ENCODE measurements at regions not wholly inside any gene's neighbourhood (a gene's known extent, or its start where the extent isn't known, plus 50 kb on each side); places are given as distances from the start of the nearest gene placed in this dataset.
A peak's percentile ranks its signal among the peaks of the same experiment; 100 is the strongest.

GRCh38 chr11:128029219-128029722 is 558.1 kb downstream of the ETS1 start:
- no peaks in the 10 kb centered on the region for H3K27me3 Mint-ChIP-seq (ENCODE audit: low read depth, unreplicated experiment)
- FAIRE-seq (no peak), DNase-seq (ENCODE audit: low read depth) (no peak)
- Histone ChIP-seq H3K27ac (ENCODE audit: low read depth, low read length) (no peak overlapping the region), H3K79me2 (ENCODE audit: insufficient read depth, low read length) (no peaks in the 10 kb centered on the region), H3K4me2 (ENCODE audit: low read length) (no peak overlapping the region), H3K9me3 (ENCODE audit: insufficient read depth, low read depth, low read length) (no peaks in the 10 kb centered on the region), H3K27me3 (ENCODE audit: insufficient read depth, low read length) (no peaks in the 10 kb centered on the region), H3K36me3 (ENCODE audit: insufficient read depth, low read length) (no peaks in the 10 kb centered on the region), H2AFZ (ENCODE audit: low read depth, low read length) (no peak overlapping the region), H4K20me1 (ENCODE audit: insufficient read depth, low read length) (no peaks in the 10 kb centered on the region), H3K4me1 (ENCODE audit: insufficient read depth, low read length) (peaks cover 18% of the 10 kb centered on the region), H3K4me3 (ENCODE audit: insufficient read depth, low read depth, low read length) (no peak overlapping the region), H3K9ac (ENCODE audit: low read length) (no peak overlapping the region)
- no peak overlapping the region for H3K4me3 Mint-ChIP-seq (ENCODE audit: unreplicated experiment)
- H3K36me3 Mint-ChIP-seq (ENCODE audit: low read depth, unreplicated experiment), result no peaks in the 10 kb centered on the region
- H3K9me3 Mint-ChIP-seq (ENCODE audit: unreplicated experiment), result peaks cover 3% of the 10 kb centered on the region
- H3K4me1 Mint-ChIP-seq (ENCODE audit: low read depth, unreplicated experiment), result peaks cover 20% of the 10 kb centered on the region
- TF ChIP-seq, protein P1, sequence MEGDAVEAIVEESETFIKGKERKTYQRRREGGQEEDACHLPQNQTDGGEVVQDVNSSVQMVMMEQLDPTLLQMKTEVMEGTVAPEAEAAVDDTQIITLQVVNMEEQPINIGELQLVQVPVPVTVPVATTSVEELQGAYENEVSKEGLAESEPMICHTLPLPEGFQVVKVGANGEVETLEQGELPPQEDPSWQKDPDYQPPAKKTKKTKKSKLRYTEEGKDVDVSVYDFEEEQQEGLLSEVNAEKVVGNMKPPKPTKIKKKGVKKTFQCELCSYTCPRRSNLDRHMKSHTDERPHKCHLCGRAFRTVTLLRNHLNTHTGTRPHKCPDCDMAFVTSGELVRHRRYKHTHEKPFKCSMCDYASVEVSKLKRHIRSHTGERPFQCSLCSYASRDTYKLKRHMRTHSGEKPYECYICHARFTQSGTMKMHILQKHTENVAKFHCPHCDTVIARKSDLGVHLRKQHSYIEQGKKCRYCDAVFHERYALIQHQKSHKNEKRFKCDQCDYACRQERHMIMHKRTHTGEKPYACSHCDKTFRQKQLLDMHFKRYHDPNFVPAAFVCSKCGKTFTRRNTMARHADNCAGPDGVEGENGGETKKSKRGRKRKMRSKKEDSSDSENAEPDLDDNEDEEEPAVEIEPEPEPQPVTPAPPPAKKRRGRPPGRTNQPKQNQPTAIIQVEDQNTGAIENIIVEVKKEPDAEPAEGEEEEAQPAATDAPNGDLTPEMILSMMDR (IDR thresholded peaks at IDR 0.05; ENCODE audit: insufficient read depth, low read depth, low read length), result no peak
- no peak for TF ChIP-seq EZH2 (IDR thresholded peaks at IDR 0.05; ENCODE audit: insufficient read depth, low read length)
- no peak overlapping the region for H3K27ac Mint-ChIP-seq (ENCODE audit: unreplicated experiment)

DNA sequence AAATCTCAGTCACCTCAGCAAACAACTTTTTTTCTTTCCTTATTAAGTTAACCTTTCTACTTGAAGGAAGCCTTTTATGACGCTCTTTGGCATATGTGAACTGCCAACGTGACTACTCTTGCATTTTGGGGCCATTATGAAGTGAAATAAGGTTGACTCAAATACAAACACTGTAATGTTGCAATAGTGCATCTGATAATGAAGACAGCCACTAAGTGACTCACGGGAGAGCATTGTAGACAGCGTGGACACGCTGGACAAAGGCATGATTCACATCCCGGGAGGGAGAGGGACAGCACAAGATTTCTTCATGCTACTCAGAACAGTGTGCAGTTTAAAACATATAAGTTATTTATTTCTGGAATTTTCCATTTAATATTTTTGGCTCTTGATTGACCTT is 560.8 kb downstream of the ETS1 start:
- no peaks in the 10 kb centered on the region for H3K9me3 ChIP-seq (ENCODE audit: insufficient read depth, low read depth, low read length)
- no peaks in the 10 kb centered on the region for H3K27me3 ChIP-seq (ENCODE audit: insufficient read depth, low read length)
- peak overlapping the region; percentile 70 for H3K27ac ChIP-seq (ENCODE audit: low read depth, low read length)
- Mint-ChIP-seq H3K9me3 (ENCODE audit: unreplicated experiment) (peaks cover 3% of the 10 kb centered on the region), H3K4me1 (ENCODE audit: low read depth, unreplicated experiment) (peaks cover 23% of the 10 kb centered on the region), H3K36me3 (ENCODE audit: low read depth, unreplicated experiment) (no peaks in the 10 kb centered on the region), H3K4me3 (ENCODE audit: unreplicated experiment) (no peak overlapping the region), H3K27ac (ENCODE audit: unreplicated experiment) (peak overlapping the region; percentile 0), H3K27me3 (ENCODE audit: low read depth, unreplicated experiment) (no peaks in the 10 kb centered on the region)
- H3K4me2 ChIP-seq (ENCODE audit: low read length), result peak overlapping the region; percentile 42
- peak; percentile 96 for DNase-seq (ENCODE audit: low read depth)
- H4K20me1 ChIP-seq (ENCODE audit: insufficient read depth, low read length), result no peaks in the 10 kb centered on the region
- no peak overlapping the region for H3K9ac ChIP-seq (ENCODE audit: low read length)
- H2AFZ ChIP-seq (ENCODE audit: low read depth, low read length), result no peak overlapping the region
- peak; percentile 93 for FAIRE-seq
- no peaks in the 10 kb centered on the region for H3K79me2 ChIP-seq (ENCODE audit: insufficient read depth, low read length)
- H3K4me3 ChIP-seq (ENCODE audit: insufficient read depth, low read depth, low read length), result no peak overlapping the region
- no peaks in the 10 kb centered on the region for H3K36me3 ChIP-seq (ENCODE audit: insufficient read depth, low read length)
- H3K4me1 ChIP-seq (ENCODE audit: insufficient read depth, low read length), result peaks cover 24% of the 10 kb centered on the region
- no peak for TF ChIP-seq EZH2 (IDR thresholded peaks at IDR 0.05; ENCODE audit: insufficient read depth, low read length)
- TF ChIP-seq, protein P1 (IDR thresholded peaks at IDR 0.05; ENCODE audit: insufficient read depth, low read depth, low read length), result no peak

DNA sequence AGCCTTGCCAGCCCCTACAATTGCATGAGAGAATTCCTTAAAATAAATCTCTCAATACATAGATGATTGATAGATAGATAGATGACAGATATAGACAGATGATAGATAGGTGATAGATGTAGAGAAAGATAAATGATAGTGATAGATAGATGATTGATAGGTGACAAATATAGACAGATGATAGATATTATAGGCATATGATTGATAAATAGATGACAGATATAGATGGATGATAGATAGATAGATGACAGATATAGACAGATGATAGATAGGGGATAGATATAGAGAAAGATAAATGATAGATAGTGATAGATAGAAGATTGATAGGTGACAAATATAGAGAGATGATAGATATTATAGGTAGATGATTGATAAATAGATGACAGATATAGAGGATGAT is 564.6 kb downstream of the ETS1 start:
- no peak for FAIRE-seq
- Histone ChIP-seq H3K27me3 (ENCODE audit: insufficient read depth, low read length) (no peaks in the 10 kb centered on the region), H3K4me2 (ENCODE audit: low read length) (no peak overlapping the region), H4K20me1 (ENCODE audit: insufficient read depth, low read length) (no peaks in the 10 kb centered on the region), H3K9me3 (ENCODE audit: insufficient read depth, low read depth, low read length) (no peaks in the 10 kb centered on the region), H2AFZ (ENCODE audit: low read depth, low read length) (no peak overlapping the region), H3K4me1 (ENCODE audit: insufficient read depth, low read length) (peaks cover 24% of the 10 kb centered on the region), H3K36me3 (ENCODE audit: insufficient read depth, low read length) (no peaks in the 10 kb centered on the region), H3K9ac (ENCODE audit: low read length) (no peak overlapping the region), H3K4me3 (ENCODE audit: insufficient read depth, low read depth, low read length) (no peak overlapping the region), H3K79me2 (ENCODE audit: insufficient read depth, low read length) (no peaks in the 10 kb centered on the region), H3K27ac (ENCODE audit: low read depth, low read length) (no peak overlapping the region)
- TF ChIP-seq, protein P1 (IDR thresholded peaks at IDR 0.05; ENCODE audit: insufficient read depth, low read depth, low read length), result no peak
- no peak for TF ChIP-seq EZH2 (IDR thresholded peaks at IDR 0.05; ENCODE audit: insufficient read depth, low read length)
- H3K27me3 Mint-ChIP-seq (ENCODE audit: low read depth, unreplicated experiment), result no peaks in the 10 kb centered on the region
- no peak for DNase-seq (ENCODE audit: low read depth)
- peaks cover 3% of the 10 kb centered on the region for H3K9me3 Mint-ChIP-seq (ENCODE audit: unreplicated experiment)
- H3K4me1 Mint-ChIP-seq (ENCODE audit: low read depth, unreplicated experiment), result peaks cover 30% of the 10 kb centered on the region
- no peak overlapping the region for H3K4me3 Mint-ChIP-seq (ENCODE audit: unreplicated experiment)
- no peaks in the 10 kb centered on the region for H3K36me3 Mint-ChIP-seq (ENCODE audit: low read depth, unreplicated experiment)
- H3K27ac Mint-ChIP-seq (ENCODE audit: unreplicated experiment), result no peak overlapping the region

Data from astrocyte (in vitro differentiated cells and primary cell).